GM21576 (cell line): ENCODE measurements at regions not wholly inside any gene's neighbourhood (a gene's known extent, or its start where the extent isn't known, plus 50 kb on each side); places are given as distances from the start of the nearest gene placed in this dataset.

Source experiments
- ATAC-seq: cut with Tn5 transposase; IDR thresholded peaks from one replicate; pipeline ENCODE4 v1.9.1; 2021; ENCODE audit warnings: mild to moderate bottlenecking, moderate library complexity; ENCODE audit not compliant: unreplicated experiment

GRCh38 chr2:385061-385460, 97.2 kb upstream of the ALKAL2 start:
- ATAC-seq = no peak

DNA sequence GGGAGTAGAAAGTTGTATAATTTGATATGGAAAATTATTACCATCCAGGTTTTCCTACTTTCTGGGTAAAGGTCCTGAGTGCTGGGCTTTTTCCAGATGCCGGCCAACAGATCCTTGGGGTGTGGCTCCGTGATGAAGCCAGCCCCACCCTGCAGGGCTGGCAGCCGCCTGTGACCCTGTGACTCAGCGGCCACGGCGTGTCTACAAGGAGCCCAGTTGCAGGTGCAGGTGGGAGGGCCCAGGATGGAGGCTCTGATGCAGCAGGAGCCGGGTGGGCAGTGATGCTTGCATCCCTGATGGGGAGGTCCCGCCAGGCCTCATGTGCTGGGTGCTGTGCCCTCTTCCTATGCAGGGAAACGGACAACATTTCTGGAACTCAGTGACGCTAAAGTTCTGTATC, 96.0 kb upstream of the ALKAL2 start:
- ATAC-seq = no peak

- ATAC-seq = no peak
Observed at GRCh38 chr2:383178-383577, 95.3 kb upstream of the ALKAL2 start.

DNA sequence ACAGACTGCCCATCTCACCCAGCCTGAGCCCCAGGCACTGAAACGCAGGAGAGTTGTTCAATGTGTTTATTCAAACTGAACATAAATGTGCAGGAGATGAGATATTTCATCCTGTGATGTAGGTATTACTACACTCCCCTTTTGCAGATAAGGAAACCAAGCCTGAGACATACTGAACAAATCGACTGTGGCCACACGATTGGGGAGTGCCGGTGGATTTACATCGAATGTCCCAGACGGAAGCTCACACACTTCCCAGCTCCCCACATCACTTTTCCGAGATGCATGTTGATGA, 94.8 kb upstream of the ALKAL2 start:
- ATAC-seq = no peak

GRCh38 chr2:381941-382727, 94.2 kb upstream of the ALKAL2 start:
- no peak for ATAC-seq

DNA sequence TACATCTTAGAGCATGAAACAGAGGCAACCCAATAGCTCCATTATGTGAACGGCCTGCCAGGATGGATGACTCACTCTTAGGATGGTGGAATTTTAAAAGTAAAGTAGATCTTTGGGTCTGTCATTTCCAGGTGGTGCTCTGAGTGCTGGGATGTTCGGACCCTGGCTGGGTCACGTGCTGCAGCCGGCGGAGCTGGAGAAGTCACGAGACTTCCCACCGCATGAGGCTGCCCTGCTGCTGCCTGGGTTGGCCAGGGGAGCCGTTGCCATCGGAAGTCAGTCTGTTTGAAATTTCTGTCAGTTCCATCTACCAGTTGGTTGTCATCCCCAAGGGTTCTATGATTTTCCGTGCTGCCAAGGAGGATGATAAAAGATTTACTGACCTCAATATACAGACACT, 93.3 kb upstream of the ALKAL2 start:
- ATAC-seq = no peak

DNA sequence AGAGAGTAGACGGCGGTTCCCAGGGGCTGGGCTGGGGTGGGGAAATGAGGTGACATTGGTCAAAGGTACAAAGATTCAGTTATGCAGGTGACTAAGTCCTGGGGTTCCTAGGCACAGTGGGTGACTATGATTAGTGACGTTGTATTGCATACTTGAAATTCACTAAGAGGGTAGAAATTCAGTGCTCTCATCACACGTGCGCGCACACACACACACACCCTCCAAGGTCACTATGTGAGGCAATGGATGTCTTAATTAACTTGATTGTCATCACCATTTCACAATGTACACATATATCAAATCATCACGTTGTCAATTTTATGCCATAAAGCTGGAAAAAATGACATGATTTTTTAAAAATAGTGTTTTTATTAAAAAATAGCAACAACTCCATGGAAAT, 92.9 kb upstream of the ALKAL2 start:
- ATAC-seq = no peak

GRCh38 chr2:380221-380620, 92.3 kb upstream of the ALKAL2 start:
- ATAC-seq = no peak

GRCh38 chr2:379778-380177, 91.9 kb upstream of the ALKAL2 start:
- no peak for ATAC-seq

DNA sequence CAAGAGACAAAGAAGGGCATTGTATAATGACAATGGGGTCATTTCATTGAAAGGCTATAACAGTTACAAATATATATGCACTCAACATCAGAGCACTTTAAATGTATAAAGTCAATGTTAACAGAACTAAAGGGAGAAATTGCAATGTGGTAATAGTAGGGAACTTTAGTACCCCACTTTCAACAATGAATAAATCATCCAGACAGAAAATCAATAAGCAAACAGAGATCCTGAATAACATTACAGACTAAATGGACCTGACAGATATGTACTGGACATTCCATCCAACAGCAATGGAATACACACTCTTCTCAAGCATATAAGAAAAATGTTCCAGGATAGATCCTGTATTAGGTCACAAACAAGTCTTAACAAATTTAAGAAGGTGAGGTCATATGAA, 90.5 kb upstream of the ALKAL2 start:
- no peak for ATAC-seq

DNA sequence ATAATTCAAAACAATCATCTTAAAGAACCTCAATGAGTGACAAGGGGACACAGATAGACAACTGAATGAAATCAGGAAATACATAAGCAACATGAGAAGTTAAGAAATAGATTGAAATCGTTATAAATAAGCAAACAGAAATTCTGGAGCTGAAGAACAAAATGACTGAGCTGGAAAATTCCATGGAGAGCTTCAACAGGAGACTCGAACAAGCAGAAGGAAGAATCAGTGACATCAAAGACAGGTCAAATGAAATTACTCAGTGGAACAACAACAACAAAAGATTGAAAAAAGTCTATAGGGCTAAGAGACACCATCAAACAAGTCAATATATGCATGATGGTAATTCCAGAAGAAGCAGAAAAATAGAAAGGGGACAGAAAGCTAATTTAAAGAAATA, 89.5 kb upstream of the ALKAL2 start:
- no peak for ATAC-seq

- no peak for ATAC-seq
Observed at GRCh38 chr2:375956-376307, 88.0 kb upstream of the ALKAL2 start.

- ATAC-seq = no peak
Observed at GRCh38 chr2:375270-375955, 87.5 kb upstream of the ALKAL2 start.

DNA sequence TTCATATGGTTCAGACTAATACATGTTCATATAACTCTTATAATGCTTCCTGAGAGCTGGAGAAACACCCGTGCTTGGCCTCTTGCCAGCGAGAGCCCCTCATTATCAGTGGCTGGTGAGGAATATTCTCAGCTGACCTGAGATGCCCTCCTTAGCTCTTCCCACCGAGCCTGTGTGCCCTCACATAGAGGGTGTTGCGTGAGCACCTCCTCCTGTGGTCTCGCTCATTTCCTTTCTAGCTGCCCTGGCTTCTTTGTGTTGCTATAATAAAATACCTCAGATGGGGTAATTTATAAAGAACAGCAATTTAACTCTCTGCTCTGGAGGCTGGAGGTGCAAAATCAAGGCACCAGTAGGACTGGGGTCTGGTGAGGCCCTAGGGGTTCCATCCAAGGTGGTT, 80.5 kb upstream of the ALKAL2 start:
- ATAC-seq = no peak

DNA sequence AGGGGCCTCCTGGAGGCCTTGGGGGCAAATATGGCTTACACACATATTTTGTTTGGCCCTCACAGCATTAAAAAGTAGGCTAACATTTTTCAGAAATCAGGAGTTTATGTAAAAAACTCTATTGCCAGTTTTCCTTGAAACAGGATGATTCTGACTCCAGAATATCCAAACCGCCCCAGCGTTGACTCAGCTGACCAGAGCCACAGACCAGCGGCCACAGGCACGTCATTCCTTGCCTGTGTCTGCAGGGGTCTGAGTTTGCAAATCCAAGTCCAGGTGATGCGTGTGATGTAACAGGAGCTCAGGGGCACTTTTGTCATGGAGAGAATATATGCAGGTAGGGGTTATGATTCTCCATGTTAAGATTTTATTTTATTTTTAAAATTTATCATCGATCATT, 79.4 kb upstream of the ALKAL2 start:
- no peak for ATAC-seq

DNA sequence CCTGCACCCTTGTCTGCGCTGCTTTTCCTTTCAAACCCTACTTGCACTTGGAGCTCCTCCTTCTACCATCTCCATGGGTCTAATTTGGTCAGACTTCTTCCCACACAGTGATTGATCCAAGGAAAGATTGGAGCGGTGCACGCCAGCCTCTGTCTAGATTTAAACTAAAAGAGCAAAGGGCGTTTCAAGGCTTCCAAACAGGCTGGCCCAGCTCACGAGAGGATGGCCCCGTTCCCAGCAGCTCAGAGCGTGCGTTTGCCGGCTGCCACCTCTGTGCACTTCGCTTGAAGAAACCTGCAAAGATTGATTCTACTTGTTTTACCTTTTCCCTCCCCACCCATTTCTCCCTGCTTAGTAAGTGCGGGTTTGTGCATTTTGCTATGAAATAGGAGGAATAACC, 78.8 kb upstream of the ALKAL2 start:
- no peak for ATAC-seq

GRCh38 chr2:365367-366275, 77.7 kb upstream of the ALKAL2 start:
- no peak for ATAC-seq

DNA sequence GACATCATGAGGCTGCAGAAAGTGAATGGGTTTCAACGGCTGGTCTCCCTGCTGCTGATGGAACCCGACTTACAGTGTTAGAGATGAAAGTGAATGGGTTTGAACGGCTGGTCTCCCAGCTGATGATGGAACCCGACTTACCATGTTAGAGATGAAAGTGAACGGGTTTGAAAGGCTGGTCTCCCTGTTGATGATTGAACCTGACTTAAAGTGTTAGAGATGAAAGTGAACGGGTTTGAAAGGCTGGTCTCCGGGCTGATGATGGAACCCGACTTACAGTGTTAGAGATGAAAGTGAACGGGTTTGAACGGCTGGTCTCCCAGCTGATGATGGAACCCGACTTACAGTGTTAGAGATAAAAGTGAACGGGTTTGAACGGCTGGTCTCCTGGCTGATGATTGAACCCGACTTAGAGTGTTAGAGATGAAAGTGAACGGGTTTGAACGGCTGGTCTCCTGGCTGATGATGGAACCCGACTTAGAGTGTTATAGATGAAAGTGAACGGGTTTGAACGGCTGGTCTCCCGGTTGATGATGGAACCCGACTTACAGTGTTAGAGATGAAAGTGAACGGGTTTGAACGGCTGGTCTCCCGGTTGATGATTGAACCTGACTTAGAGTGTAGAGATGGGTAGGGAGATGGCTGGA, 76.1 kb upstream of the ALKAL2 start:
- no peak for ATAC-seq

DNA sequence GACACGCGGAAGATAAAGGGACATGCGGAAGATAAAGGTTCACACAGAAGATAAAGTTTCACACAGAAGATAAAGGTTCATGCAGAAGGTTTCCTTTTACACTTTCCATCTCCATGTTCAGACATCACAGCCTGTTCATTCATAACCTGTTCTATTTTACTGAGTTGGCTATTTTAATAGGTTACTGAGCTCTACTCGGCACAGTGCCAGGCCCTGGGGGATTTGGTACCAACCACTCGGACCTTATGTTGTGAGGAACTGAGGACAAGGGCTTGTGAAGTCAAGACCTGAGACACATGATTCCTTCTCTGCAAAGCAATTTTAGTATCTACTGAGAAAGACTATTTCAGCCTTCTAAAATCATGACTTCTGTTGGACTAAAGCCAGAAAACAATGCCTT, 75.0 kb upstream of the ALKAL2 start:
- no peak for ATAC-seq

- ATAC-seq = no peak
Observed at GRCh38 chr2:360124-360523, 72.2 kb upstream of the ALKAL2 start.

- no peak for ATAC-seq
Observed at GRCh38 chr2:359047-359446, 71.2 kb upstream of the ALKAL2 start.
